ENCODE measurements at regions not wholly inside any gene's neighbourhood (a gene's known extent, or its start where the extent isn't known, plus 50 kb on each side); places are given as distances from the start of the nearest gene placed in this dataset.

GRCh38 chr11:92306966-92307510 is 82.4 kb downstream of the FAT3 start:
- POLR2A ChIA-PET = no interaction called here
- no peaks in the 10 kb centered on the region for H3K36me3 ChIP-seq (replicated peaks in 1 of 2; ENCODE audit: control insufficient read depth in 1 of 2, insufficient read depth in 2 of 2, low read length in 1 of 2)
- CTCF ChIA-PET = interaction anchor here (1.1 kb wide), 1 partner anchor 18 kb away, joined by 3 read pairs; no protein-coding TSS in a partner anchor
- peaks cover 0 to 4% of the 10 kb centered on the region in 2 experiments; a peak in 1 of 4 replicates for H3K4me1 ChIP-seq (ENCODE audit: control insufficient read depth in 1 of 2, insufficient read depth in 2 of 2, low read depth in 1 of 2, low read length in 1 of 2)
- H3K9me3 ChIP-seq = no peaks in the 10 kb centered on the region
- no peak overlapping the region for H3K4me2 ChIP-seq
- TF ChIP-seq NFIC (IDR thresholded peaks at IDR 0.05; ENCODE audit: borderline replicate concordance) = no peak
- no peak for TF ChIP-seq TCF12 (IDR thresholded peaks at IDR 0.05)
- no peak for TF ChIP-seq CTCF (IDR thresholded peaks at IDR 0.05)
- no peak for TF ChIP-seq MXI1 (IDR thresholded peaks at IDR 0.05; ENCODE audit: low read depth, low read length)
- no peak for TF ChIP-seq ZBTB33 (IDR thresholded peaks at IDR 0.05; ENCODE audit: borderline replicate concordance, low read depth)
- TF ChIP-seq JUND (IDR thresholded peaks at IDR 0.05) = no peak
- TF ChIP-seq POLR2AphosphoS5 (IDR thresholded peaks at IDR 0.05; ENCODE audit: low read depth, low read length) = no peak
- TF ChIP-seq MAX (IDR thresholded peaks at IDR 0.05; ENCODE audit: low read depth) = no peak
- no peak for TF ChIP-seq SMC3 (IDR thresholded peaks at IDR 0.05; ENCODE audit: low read depth, low read length)
- TF ChIP-seq MEF2A (IDR thresholded peaks at IDR 0.05; ENCODE audit: borderline replicate concordance, low read depth) = no peak
- TF ChIP-seq ELF1 (IDR thresholded peaks at IDR 0.05) = no peak
- TF ChIP-seq SIN3A (IDR thresholded peaks at IDR 0.05; ENCODE audit: borderline replicate concordance, low read depth, low read length) = no peak
- no peak for TF ChIP-seq GATA2 (CRISPR knock-in tag; IDR thresholded peaks at IDR 0.05)
- TF ChIP-seq IRF3 (IDR thresholded peaks at IDR 0.05; ENCODE audit: low read depth, low read length) = no peak
- no peak for TF ChIP-seq FOXM1 (IDR thresholded peaks at IDR 0.05; ENCODE audit: low read depth)
- TF ChIP-seq PBX3 (IDR thresholded peaks at IDR 0.05) = no peak
- no peak for TF ChIP-seq CHD2 (IDR thresholded peaks at IDR 0.05; ENCODE audit: low read length, partially characterized antibody)
- no peaks in the 10 kb centered on the region for H3K27me3 ChIP-seq (ENCODE audit: insufficient read depth)
- no peak overlapping the region for H3K9ac ChIP-seq
- 20% methylated on average over 1 of the region's 1 CpG for WGBS (ENCODE audit: low lambda C conversion rate)
- H3F3A ChIP-seq (replicated peaks; ENCODE audit: insufficient read depth) = no peaks in the 10 kb centered on the region
- H3K9me2 ChIP-seq = no peaks in the 10 kb centered on the region
- DNase-seq = no peak
- no peaks in the 10 kb centered on the region for H3K79me2 ChIP-seq (ENCODE audit: insufficient read depth)
- H3K4me3 ChIP-seq (ENCODE audit: low read depth in 2 of 2, low read length in 1 of 2) = no peak overlapping the region
- H2AFZ ChIP-seq (ENCODE audit: low read depth) = no peak overlapping the region
- no peaks in the 10 kb centered on the region for H4K20me1 ChIP-seq (ENCODE audit: insufficient read depth)
- no peak overlapping the region for H3K27ac ChIP-seq (ENCODE audit: low read depth in 2 of 2, low read length in 1 of 2)

Measured in SK-N-SH (cell line).